Suprapubic skin (tissue), 4 donors: ENCODE measurements at regions not wholly inside any gene's neighbourhood (a gene's known extent, or its start where the extent isn't known, plus 50 kb on each side); places are given as distances from the start of the nearest gene placed in this dataset.

Experiments
- DNase-seq, 2 donors: peaks; one replicate each; pipeline ENCODE4 v3.0.0-alpha.2; 2019; ENCODE audit warnings: low spot score in 2 of 2
- H3K27ac ChIP-seq: fragments of 200-600 bp; sonication (generic); one replicate; pipeline ENCODE4 v1.5.1; 2019
- H3K27me3 ChIP-seq: fragments of 200-600 bp; sonication (generic); one replicate; pipeline ENCODE4 v1.5.1; 2019
- H3K36me3 ChIP-seq: fragments of 200-600 bp; sonication (generic); one replicate; pipeline ENCODE4 v1.5.1; 2019
- H3K4me1 ChIP-seq: fragments of 200-600 bp; sonication (generic); one replicate; pipeline ENCODE4 v1.5.1; 2019
- H3K4me3 ChIP-seq: fragments of 200-600 bp; sonication (generic); one replicate; pipeline ENCODE4 v1.5.1; 2019; ENCODE audit warnings: mild to moderate bottlenecking
- H3K9me3 ChIP-seq: fragments of 200-600 bp; sonication (generic); one replicate; pipeline ENCODE4 v1.5.1; 2019
- CTCF ChIP-seq, 2 donors: fragments of 200-600 bp in 1 of 2; fragments of 450-650 bp in 1 of 2; sonication (generic) in 1 of 2; IDR thresholded peaks; one replicate each; pipeline ENCODE4 v1.5.1; 2016 to 2019; ENCODE audit warnings: antibody characterized with exemption in 2 of 2, mild to moderate bottlenecking in 1 of 2, moderate library complexity in 1 of 2
- EP300 ChIP-seq: sonication (generic); formaldehyde crosslinking; IDR thresholded peaks from one replicate; pipeline ENCODE4 v1.6.1; 2017; ENCODE audit warnings: antibody characterized with exemption
- POLR2A ChIP-seq, 2 donors: fragments of 450-650 bp; IDR thresholded peaks; one replicate each; pipeline ENCODE4 v1.6.1; 2017; ENCODE audit warnings: antibody characterized with exemption in 2 of 2, mild to moderate bottlenecking in 2 of 2, moderate library complexity in 2 of 2
- POLR2AphosphoS5 ChIP-seq, 3 donors: sonication (generic); formaldehyde crosslinking; IDR thresholded peaks; one replicate each; pipeline ENCODE4 v1.6.1; 2017; ENCODE audit warnings: antibody characterized with exemption in 3 of 3
- WGBS: methylation state at CpG from one replicate; pipeline ENCODE4 v1.1.5; 2018; 5-methylcytosine and 5-hydroxymethylcytosine counted together

GRCh38 chr17:79144133-79144532 lies 69.5 kb downstream of the ENGASE start:
- H3K27me3 ChIP-seq = peaks cover 90% of the 10 kb centered on the region
- DNase-seq = no peak
- TF ChIP-seq CTCF (IDR thresholded peaks at IDR 0.05) (no peak), EP300 (no peak), POLR2AphosphoS5 (IDR thresholded peaks at IDR 0.05) (no peak), POLR2A (IDR thresholded peaks at IDR 0.05) (no peak)
- H3K4me1 ChIP-seq = no peaks in the 10 kb centered on the region
- no peak overlapping the region for H3K27ac ChIP-seq
- WGBS = 55% methylated on average over 8 of the region's 12 CpGs
- H3K36me3 ChIP-seq = no peaks in the 10 kb centered on the region
- H3K9me3 ChIP-seq = no peaks in the 10 kb centered on the region
- no peak overlapping the region for H3K4me3 ChIP-seq

- TF ChIP-seq CTCF (IDR thresholded peaks at IDR 0.05) (no peak), EP300 (no peak), POLR2A (IDR thresholded peaks at IDR 0.05) (no peak), POLR2AphosphoS5 (IDR thresholded peaks at IDR 0.05) (no peak)
- no peak overlapping the region for H3K27ac ChIP-seq
- peaks cover 88% of the 10 kb centered on the region for H3K27me3 ChIP-seq
- peaks cover 8% of the 10 kb centered on the region for H3K4me1 ChIP-seq
- no peaks in the 10 kb centered on the region for H3K9me3 ChIP-seq
- H3K4me3 ChIP-seq = no peak overlapping the region
- WGBS = 71% methylated on average over 8 of the region's 13 CpGs
- H3K36me3 ChIP-seq = no peaks in the 10 kb centered on the region
- DNase-seq = no peak
Observed at GRCh38 chr17:79142375-79142774, 67.8 kb downstream of the ENGASE start.

GRCh38 chr17:79141578-79142355 lies 67.1 kb downstream of the ENGASE start:
- DNase-seq = no peak
- H3K27ac ChIP-seq = no peak overlapping the region
- no peaks in the 10 kb centered on the region for H3K9me3 ChIP-seq
- H3K36me3 ChIP-seq = no peaks in the 10 kb centered on the region
- peaks cover 94% of the 10 kb centered on the region for H3K27me3 ChIP-seq
- TF ChIP-seq EP300 = no peak
- no peak for TF ChIP-seq CTCF (IDR thresholded peaks at IDR 0.05)
- no peak for TF ChIP-seq POLR2A (IDR thresholded peaks at IDR 0.05)
- no peak for TF ChIP-seq POLR2AphosphoS5 (IDR thresholded peaks at IDR 0.05)
- peaks cover 12% of the 10 kb centered on the region for H3K4me1 ChIP-seq
- H3K4me3 ChIP-seq = no peak overlapping the region
- WGBS = 43% methylated on average over 22 of the region's 24 CpGs

- no peak for DNase-seq
- Histone ChIP-seq H3K4me1 (peaks cover 12% of the 10 kb centered on the region), H3K36me3 (no peaks in the 10 kb centered on the region), H3K4me3 (no peak overlapping the region), H3K9me3 (no peaks in the 10 kb centered on the region), H3K27me3 (peaks cover 95% of the 10 kb centered on the region), H3K27ac (no peak overlapping the region)
- no peak for TF ChIP-seq POLR2A (IDR thresholded peaks at IDR 0.05)
- TF ChIP-seq POLR2AphosphoS5 (IDR thresholded peaks at IDR 0.05) = no peak
- TF ChIP-seq CTCF (IDR thresholded peaks at IDR 0.05) = no peak
- no peak for TF ChIP-seq EP300
- 92% methylated on average over 12 of the region's 12 CpGs for WGBS
Observed at GRCh38 chr17:79138826-79139225, 64.2 kb downstream of the ENGASE start.

- 30% methylated on average over 18 of the region's 22 CpGs for WGBS
- Histone ChIP-seq H3K27me3 (peaks cover 95% of the 10 kb centered on the region), H3K9me3 (no peaks in the 10 kb centered on the region), H3K27ac (no peak overlapping the region), H3K4me1 (peaks cover 12% of the 10 kb centered on the region), H3K4me3 (no peak overlapping the region), H3K36me3 (no peaks in the 10 kb centered on the region)
- no peak for TF ChIP-seq POLR2A (IDR thresholded peaks at IDR 0.05)
- TF ChIP-seq EP300 = no peak
- no peak for TF ChIP-seq CTCF (IDR thresholded peaks at IDR 0.05)
- no peak for TF ChIP-seq POLR2AphosphoS5 (IDR thresholded peaks at IDR 0.05)
- DNase-seq = no peak
Observed at GRCh38 chr17:79137789-79138165, 63.2 kb downstream of the ENGASE start.
